Thoracic aorta (tissue), 2 donors: ENCODE measurements at regions not wholly inside any gene's neighbourhood (a gene's known extent, or its start where the extent isn't known, plus 50 kb on each side); places are given as distances from the start of the nearest gene placed in this dataset.

Experiments
- ATAC-seq: fragments of 150-250 bp; one replicate; pipeline ENCODE4 v1.8.0; 2017; ENCODE audit warnings: low read depth; ENCODE audit not compliant: insufficient number of reproducible peaks, low FRiP score
- DNase-seq: peaks from one replicate; pipeline ENCODE4 v3.0.0-alpha.2; 2020; ENCODE audit warnings: low spot score
- H3K27ac ChIP-seq, 2 donors: fragments of 200-600 bp; sonication (generic); 1 replicate in 1 of 2; 2 replicates in 1 of 2; pipeline ENCODE4 v1.5.1; 2016; ENCODE audit warnings: mild to moderate bottlenecking in 2 of 2, moderate library complexity in 2 of 2
- H3K27me3 ChIP-seq: fragments of 200-600 bp; sonication (generic); replicated peaks from 2 replicates; pipeline ENCODE4 v1.6.0; 2016; ENCODE audit warnings: mild to moderate bottlenecking; ENCODE audit not compliant: insufficient read depth
- H3K36me3 ChIP-seq: fragments of 200-600 bp; sonication (generic); one replicate; pipeline ENCODE4 v1.5.1; 2016
- H3K4me1 ChIP-seq, 2 donors: fragments of 200-600 bp; sonication (generic); 1 replicate in 1 of 2; 2 replicates in 1 of 2; pipeline versions ENCODE4 v1.5.1 to v1.6.0; 2016; ENCODE audit warnings: low read depth in 2 of 2, mild to moderate bottlenecking in 1 of 2; ENCODE audit not compliant: control insufficient read depth in 1 of 2
- H3K4me3 ChIP-seq: fragments of 200-600 bp; sonication (generic); 2 replicates; pipeline ENCODE4 v1.5.1; 2016; ENCODE audit warnings: mild to moderate bottlenecking
- H3K9me3 ChIP-seq: fragments of 200-600 bp; sonication (generic); 2 replicates; pipeline ENCODE4 v1.5.1; 2016
- CTCF ChIP-seq: fragments of 200-600 bp; sonication (generic); IDR thresholded peaks from one replicate; pipeline ENCODE4 v1.5.1; 2019; ENCODE audit warnings: antibody characterized with exemption

DNA sequence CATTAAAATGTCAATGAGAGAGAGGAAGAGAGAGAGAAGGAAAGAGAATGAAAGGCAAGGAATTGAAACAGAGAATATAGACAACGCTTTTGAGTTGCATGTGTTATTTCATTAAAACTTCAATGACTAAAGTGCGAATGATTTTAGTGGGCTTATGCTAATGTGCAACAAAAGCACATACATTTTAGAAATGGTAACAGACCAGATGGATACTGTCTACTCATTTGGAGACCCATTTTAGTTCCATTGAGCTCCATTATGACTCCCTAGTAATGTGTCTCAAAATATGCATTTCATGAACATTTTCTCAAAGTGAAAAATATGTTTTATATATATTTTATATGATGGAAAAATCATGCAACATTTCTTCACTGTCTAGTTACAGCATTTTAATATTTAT, 622.2 kb upstream of the GCFC2 start:
- ATAC-seq (no peak), DNase-seq (no peak)
- Histone ChIP-seq H3K36me3 (no peaks in the 10 kb centered on the region), H3K4me1 (no peaks in the 10 kb centered on the region), H3K9me3 (no peaks in the 10 kb centered on the region), H3K27me3 (no peaks in the 10 kb centered on the region), H3K4me3 (no peak overlapping the region), H3K27ac (no peak overlapping the region)
- TF ChIP-seq CTCF = no peak

DNA sequence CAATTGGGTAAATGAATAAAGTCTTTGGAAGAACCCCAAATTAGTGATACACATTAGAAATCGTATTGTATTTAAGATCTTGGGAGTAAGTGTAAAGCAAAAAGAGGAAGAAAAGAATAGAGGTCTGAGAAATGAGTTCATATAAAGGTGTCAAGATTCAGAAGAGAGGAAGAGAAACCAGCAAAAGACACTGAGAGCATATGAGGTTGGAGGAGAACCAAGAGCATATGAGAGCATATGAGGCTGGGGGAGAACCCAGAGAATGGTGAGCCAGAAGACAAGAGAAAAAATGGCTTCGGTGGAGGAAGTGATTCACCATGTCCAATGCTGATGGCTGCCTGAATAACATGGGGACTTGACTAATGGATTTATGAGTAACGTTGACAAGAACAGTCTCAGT, 620.1 kb upstream of the GCFC2 start:
- H3K4me1 ChIP-seq = no peaks in the 10 kb centered on the region
- no peak overlapping the region for H3K27ac ChIP-seq
- H3K4me3 ChIP-seq = no peak overlapping the region
- H3K9me3 ChIP-seq = no peaks in the 10 kb centered on the region
- H3K27me3 ChIP-seq = no peaks in the 10 kb centered on the region
- ATAC-seq (no peak), DNase-seq (no peak)
- no peak for TF ChIP-seq CTCF
- no peaks in the 10 kb centered on the region for H3K36me3 ChIP-seq

DNA sequence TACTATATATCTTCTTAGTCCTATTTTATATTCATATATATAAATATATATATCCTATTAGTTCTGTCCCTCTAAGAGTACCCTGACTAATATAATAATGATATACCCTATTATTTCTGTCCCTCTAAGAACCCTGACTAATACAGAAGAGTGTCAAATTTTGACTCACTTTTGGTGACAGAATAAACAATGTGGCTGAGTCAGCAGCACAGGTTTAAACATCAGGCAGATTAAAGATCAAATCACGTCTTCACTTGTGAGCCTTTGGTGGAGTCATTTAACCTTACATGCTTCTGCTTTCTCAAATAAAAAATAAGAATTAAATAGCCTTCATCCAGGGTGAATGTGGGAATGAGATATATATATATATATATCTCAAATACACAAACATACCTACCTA, 615.9 kb upstream of the GCFC2 start:
- Histone ChIP-seq H3K9me3 (no peaks in the 10 kb centered on the region), H3K36me3 (no peaks in the 10 kb centered on the region), H3K27ac (no peak overlapping the region), H3K4me1 (no peaks in the 10 kb centered on the region), H3K27me3 (no peaks in the 10 kb centered on the region), H3K4me3 (no peak overlapping the region)
- TF ChIP-seq CTCF = no peak
- ATAC-seq (no peak), DNase-seq (no peak)

DNA sequence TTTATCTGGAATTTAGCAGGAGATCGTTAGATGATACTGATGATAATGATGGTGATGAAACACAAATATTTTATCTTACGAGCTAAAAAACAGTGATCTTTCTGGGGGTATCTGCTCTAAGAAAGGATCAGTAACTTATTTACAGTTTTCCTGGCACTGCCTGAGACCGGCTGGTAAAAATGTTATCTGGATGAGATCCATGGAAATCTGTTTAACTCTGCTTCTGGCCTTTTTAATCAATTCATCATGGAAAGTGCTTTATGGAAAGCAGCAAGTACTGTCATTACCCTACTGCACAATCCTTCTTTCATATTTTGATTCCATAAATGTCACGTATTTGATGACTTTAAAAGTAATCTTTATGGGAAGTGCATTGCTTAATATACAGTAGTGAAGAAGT, 612.7 kb upstream of the GCFC2 start:
- Histone ChIP-seq H3K4me3 (no peak overlapping the region), H3K27ac (no peak overlapping the region), H3K9me3 (no peaks in the 10 kb centered on the region), H3K4me1 (no peaks in the 10 kb centered on the region), H3K36me3 (no peaks in the 10 kb centered on the region), H3K27me3 (no peaks in the 10 kb centered on the region)
- no peak for ATAC-seq
- no peak for DNase-seq
- TF ChIP-seq CTCF = no peak

DNA sequence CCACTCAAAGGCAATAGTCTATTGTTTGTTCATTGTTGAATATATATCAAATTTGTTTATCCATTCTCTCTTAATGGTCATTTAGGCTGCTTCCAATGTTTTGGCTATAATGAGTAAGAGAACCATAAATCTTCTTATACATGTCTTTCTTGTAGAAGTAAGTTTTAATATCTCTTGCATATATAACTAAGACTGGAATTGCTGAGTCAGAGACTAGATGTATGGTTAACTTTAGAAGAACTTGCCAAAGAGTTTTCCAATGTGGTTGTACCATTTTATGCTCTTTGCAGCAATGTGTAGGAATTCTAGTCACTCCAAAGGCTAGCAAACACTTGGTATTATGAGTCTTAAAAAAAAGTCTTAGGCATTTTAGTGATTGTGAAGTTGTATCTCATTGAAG, 610.0 kb upstream of the GCFC2 start:
- Histone ChIP-seq H3K36me3 (no peaks in the 10 kb centered on the region), H3K9me3 (no peaks in the 10 kb centered on the region), H3K4me3 (no peak overlapping the region), H3K27ac (no peak overlapping the region), H3K4me1 (no peaks in the 10 kb centered on the region), H3K27me3 (no peaks in the 10 kb centered on the region)
- no peak for ATAC-seq
- no peak for TF ChIP-seq CTCF
- no peak for DNase-seq
